ENCODE measurements at regions not wholly inside any gene's neighbourhood (a gene's known extent, or its start where the extent isn't known, plus 50 kb on each side); places are given as distances from the start of the nearest gene placed in this dataset.

GRCh38 chr18:76263046-76264005 lies 231.7 kb downstream of the ZNF516 start:
- no peak for TF ChIP-seq CTCF (IDR thresholded peaks at IDR 0.05)

DNA sequence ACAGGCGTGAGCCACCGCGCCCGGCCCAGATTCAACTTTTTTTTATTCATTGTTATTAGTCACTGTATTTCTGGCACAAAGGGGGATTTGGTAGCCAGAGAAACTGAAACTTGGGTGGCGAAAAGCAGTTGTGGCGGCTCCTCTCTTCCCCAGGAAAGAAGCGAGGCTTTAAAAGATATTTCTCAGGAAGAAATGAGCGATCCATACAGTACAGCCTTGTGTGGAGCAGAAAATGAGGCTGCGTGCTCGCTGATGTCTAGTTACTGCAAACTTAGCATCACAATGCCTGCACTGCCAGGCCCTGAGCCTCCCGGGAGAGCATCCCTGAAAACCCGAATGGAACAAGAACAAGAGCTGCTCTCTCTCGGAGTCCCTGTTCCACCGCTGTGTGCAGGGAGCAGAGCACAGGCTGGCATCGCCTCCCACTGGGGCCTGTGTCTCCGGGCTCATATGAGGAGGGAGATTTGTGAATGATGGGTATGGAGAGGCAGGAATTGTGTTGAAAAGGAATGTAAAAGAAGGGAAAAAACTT lies 234.0 kb downstream of the ZNF516 start:
- TF ChIP-seq CTCF (IDR thresholded peaks at IDR 0.05) = no peak

DNA sequence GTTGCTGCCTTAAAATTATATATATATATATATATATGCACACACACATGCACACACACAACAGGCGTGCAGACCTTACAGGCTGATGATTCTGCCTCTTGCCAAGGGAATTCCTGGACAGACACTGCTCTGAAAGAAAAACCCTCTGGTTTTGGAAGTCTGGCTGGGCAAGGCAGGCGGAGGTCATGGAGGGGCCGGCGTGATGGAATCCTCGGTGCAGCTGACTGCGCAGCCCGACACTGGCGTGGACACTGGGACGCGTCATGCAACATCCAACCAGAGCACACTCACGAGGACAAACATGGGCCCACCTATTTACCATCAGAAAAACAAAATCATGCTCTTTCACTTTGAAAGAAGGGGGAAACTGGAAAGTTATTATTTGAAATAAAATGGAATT lies 235.3 kb downstream of the ZNF516 start:
- TF ChIP-seq CTCF (IDR thresholded peaks at IDR 0.05) = no peak

DNA sequence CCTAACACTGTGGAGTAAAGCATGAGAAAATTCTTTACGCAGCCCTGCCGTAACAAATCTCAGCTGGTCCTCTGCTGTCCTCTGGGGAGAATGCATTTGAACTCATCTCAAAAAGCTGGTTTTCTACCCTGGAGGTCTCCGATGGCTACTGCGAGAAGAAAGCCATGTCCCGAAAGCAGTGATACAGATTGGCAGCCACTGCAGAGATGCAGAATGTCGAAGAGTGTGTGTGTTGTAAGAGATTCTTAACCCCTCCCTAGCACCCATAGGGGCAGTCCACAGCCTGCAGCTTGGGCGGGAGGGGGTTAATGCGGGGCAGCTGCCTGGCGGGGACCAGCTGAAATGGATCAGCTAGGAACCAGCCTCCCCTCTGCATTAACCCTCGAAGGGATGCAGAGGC lies 235.9 kb downstream of the ZNF516 start:
- TF ChIP-seq CTCF (IDR thresholded peaks at IDR 0.05) = no peak

GRCh38 chr18:76258209-76258608 lies 236.8 kb downstream of the ZNF516 start:
- TF ChIP-seq CTCF (IDR thresholded peaks at IDR 0.05) = no peak

- no peak for TF ChIP-seq CTCF (IDR thresholded peaks at IDR 0.05)
Observed at GRCh38 chr18:76255070-76255683, 239.9 kb downstream of the ZNF516 start.

- peak; percentile 50 for TF ChIP-seq CTCF (IDR thresholded peaks at IDR 0.05)
Observed at GRCh38 chr18:76252880-76253279, 242.2 kb downstream of the ZNF516 start.

Data from LNCAP (cell line).